ENCODE measurements at regions not wholly inside any gene's neighbourhood (a gene's known extent, or its start where the extent isn't known, plus 50 kb on each side); places are given as distances from the start of the nearest gene placed in this dataset.

GRCh38 chr10:64376167-64376566 is 855.0 kb downstream of the REEP3 start:
- TF ChIP-seq EZH2 (IDR thresholded peaks at IDR 0.05; ENCODE audit: low read depth, unreplicated experiment) (no peak), CTCF (conservative IDR thresholded peaks at IDR 0.05; ENCODE audit: low read depth in 2 of 2) (peak; percentile 52 to 62), EZH2phosphoT487 (IDR thresholded peaks at IDR 0.05; ENCODE audit: unreplicated experiment) (no peak), JUNB (IDR thresholded peaks at IDR 0.05; ENCODE audit: unreplicated experiment) (no peak), POLR2AphosphoS5 (IDR thresholded peaks at IDR 0.05; ENCODE audit: low read depth) (no peak), ETS1 (IDR thresholded peaks at IDR 0.05) (no peak), CREB1 (CRISPR knock-in tag; IDR thresholded peaks at IDR 0.05; ENCODE audit: low read depth) (no peak)
